RPMI8226 (cell line): ENCODE measurements at regions not wholly inside any gene's neighbourhood (a gene's known extent, or its start where the extent isn't known, plus 50 kb on each side); places are given as distances from the start of the nearest gene placed in this dataset.
"Not testable (repeated sequence)": the region's sequence is repeated elsewhere in the genome, so short reads cannot be mapped to it uniquely, and the experiment has no call there.

Source experiments
- DNase-seq: peaks from one replicate; pipeline ENCODE4 v3.0.0-alpha.2; 2015

DNA sequence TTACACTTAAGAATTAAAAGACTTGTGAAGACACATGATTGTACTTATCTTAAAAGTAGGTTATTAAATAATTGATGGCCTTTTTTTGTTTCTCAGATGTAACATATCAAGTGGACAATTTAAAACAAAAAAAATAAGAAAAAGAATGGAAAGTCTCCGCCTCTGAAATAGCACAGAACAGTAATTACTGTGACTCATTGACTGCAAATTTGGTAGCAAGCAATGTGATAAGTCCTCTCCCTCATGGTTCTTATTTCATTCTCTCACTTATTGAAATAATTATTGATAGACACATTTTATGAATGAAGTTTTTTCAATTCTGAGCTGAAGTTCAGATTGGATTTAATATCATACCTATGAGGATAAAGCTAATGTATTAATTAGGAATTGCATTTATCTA, 717.9 kb upstream of the LUZP2 start:
- no peak for DNase-seq

DNA sequence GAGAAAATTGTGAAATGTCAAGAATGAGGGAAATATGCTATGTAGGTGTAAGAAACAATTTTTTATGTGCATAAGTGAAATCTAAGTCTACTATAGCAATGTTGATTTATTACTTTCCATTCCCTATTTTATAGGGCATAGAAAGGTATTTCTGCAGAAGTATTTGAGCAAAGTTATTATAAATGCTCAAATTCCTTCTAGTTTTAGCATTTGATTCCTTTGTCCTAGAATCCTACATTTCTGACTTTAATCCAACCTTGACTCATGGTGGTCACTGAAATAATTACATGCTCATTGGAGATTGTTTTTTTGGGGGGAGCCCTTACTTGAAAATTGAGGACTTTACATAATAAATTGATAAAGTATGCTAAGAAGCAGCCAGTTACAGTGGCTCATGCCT, 716.6 kb upstream of the LUZP2 start:
- no peak for DNase-seq

DNA sequence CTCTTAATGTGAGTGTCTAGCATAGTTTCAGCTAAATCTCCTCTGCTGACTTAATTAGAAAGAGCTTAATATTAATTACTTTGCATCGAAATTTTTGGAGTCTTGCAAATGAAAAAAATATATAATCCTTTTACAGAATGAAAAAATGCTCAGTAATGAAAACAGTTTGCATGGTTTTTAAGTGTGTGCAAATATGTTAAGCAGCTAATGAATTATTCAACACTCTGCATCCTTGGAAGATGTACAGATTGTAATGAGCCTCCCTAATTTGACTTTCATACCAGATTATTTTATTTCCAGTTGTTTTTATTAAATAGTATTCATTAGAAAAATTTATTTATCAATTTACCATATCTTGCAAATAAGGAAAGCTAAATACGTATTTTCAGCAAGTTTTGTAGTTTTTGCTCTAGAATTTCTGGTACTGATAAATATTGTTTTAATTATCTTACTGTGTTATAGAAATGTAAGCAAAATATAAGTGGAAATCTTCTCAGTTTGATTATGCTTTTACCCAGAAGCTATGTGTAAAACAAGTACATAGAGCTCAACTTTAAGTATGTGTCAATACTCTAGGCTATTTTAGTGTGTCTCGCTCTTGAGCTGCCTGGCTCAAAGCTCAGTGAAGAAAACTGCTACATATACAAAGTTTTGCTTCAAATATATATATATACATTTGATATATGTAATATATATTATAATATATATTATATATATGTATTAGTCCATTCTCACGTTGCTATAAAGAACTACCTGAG, 714.9 kb upstream of the LUZP2 start:
- no peak for DNase-seq

DNA sequence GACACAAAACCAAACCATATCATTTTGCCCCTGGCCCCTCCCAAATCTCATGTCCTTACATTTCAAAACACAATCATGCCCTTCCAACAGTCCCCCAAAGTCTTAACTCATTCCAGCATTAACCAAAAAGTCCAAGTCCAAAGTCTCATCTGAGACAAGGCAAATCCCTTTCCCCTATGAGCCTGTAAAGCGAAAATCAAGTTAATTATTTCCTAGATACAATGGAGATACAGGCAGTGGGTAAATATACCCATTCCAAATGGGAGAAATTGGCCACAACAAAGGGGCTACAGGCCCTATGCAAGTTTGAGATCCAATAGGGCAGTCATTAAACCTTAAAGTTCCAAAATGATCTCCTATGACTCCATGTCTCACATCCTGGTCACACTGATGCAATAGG, 709.9 kb upstream of the LUZP2 start:
- not testable (repeated sequence) for DNase-seq

DNA sequence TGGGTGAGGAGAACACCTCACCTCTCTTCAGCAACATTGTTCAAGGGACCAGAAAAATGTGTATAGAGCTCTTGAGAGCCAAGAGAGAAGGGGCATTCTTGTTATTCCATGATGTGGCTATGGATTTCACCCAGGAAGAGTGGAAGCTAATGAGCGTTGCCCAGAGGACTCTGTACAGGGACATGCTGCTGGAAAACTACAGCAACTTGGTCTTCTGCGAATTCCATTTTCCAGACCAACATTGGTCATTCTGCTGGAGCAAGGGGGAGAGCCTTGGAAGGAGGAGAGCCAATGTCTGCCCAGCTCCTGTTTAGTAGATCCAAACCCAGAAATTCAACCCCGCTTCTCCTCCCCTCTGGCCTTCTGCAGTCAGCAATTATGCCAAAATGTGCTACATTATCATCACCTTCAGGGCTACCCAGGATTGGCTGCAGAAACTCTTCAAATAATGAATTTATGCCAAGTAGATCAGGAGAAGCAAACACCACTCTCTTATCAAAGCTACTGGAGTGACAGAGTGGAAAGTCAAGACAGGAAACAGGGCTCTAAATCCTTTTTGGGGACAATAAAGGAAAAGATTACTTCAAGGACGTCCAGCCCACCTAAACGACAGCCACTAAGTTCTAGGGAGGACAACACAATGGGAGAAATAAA, 707.5 kb upstream of the LUZP2 start:
- no peak for DNase-seq

DNA sequence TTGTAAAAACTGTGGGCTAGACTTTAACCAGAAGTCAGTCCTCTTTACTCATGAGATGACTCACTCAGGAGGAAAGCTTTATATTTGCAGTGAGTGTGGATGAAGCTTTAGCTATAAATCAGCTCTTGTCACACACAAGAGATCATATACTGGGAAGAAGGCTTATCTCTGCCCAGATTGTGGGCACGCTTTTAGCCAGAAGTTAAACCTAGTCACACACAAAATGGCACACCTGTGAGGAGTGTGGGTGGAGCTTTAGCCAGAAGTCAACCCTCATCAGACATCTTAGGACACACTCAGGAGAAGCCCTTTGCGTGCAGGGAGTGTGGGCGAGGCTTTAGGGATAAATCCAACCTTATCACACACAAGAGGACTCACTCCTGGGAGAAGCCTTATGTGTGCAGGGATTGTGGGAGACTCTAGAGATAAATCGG, 706.9 kb upstream of the LUZP2 start:
- no peak for DNase-seq

DNA sequence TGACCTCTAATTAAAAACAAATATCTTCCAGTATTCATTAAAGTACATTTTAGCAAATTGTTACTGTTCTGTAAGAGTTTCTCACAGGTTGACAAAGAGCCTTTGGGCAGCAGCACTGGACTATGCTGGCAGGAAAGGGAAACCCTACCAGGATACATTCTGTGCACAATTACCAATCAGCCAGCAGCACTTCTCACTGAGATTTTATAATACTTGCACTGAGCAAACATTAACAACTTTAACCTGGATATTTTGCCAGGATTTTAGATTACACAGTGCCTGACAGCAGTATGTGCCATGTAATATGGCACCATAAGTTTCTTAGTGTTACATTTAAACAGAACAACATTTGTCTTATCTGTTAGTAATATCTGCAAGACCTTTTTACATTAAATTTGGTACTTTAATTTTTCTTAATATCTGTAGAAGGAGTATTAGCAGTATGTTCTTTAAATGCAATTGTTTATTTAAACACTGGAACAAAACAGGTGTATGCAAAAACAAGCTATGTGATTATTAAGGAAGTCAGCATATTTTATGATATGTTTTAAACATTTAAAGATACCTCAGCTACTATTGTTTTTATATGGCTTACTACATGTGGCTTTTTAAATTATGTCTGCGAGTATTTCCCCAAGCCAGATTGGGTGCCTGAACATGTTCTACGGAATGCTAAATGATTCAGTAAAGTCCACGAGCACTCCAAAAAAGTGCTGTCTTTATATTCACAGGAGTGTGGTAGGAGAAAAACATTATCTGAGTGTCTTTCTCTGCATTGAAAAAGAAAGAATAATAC, 699.0 kb upstream of the LUZP2 start:
- DNase-seq, result no peak

DNA sequence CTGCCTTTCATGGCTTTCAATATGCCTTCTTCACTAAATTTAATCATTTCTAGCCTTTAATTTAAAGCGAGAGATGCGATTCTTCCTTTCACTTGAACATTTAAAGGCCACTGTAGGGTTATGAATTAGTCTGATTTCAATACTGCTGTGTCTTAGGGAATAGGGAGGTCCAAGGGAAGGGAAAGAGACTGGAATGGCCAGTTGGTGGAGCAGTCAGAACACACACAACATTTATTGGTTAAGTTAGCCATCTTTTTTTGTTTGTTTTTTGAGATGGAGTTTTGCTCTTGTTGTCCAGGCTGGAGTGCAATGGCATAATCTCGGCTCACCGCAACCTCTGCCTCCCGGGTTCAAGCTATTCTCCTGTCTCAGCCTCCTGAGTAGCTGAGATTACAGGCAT, 662.5 kb upstream of the LUZP2 start:
- DNase-seq, result not testable (repeated sequence)

DNA sequence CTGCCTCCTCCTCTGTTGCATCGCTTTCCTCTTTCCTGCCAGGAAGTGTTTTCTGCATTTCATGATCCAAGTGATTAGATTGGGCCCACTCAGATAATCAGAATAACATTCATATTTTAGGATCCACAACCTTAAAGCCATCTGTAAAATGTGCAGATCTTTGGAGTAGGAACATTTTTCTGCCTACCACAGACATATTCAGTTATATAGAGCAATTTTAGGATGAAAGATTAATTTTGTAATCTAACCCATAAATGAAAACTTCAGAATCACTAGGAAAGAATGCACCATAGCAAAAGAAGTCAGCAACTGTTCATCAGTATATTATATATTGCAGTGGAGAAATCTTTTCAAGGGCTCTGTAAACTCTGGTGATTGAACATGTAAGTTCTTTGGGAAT, 659.9 kb upstream of the LUZP2 start:
- no peak for DNase-seq

DNA sequence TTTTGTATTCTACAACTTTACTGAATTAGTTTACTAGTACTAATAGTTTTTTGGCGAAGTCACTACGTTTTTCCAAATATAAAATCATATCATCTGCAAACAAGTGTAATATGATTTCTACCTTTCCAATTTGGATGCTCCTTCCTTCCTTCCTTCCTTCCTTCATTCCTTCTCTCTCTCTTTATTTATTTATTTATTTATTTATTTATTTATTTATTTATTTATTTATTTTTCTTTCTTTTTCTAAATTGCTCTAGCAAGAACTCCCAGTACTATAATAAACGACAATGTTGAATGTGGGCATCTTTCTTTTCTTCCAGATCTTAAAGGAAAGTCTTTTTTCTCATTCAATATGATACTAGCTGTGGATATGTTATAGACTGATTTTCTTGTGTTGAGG, 656.0 kb upstream of the LUZP2 start:
- DNase-seq, result no peak

DNA sequence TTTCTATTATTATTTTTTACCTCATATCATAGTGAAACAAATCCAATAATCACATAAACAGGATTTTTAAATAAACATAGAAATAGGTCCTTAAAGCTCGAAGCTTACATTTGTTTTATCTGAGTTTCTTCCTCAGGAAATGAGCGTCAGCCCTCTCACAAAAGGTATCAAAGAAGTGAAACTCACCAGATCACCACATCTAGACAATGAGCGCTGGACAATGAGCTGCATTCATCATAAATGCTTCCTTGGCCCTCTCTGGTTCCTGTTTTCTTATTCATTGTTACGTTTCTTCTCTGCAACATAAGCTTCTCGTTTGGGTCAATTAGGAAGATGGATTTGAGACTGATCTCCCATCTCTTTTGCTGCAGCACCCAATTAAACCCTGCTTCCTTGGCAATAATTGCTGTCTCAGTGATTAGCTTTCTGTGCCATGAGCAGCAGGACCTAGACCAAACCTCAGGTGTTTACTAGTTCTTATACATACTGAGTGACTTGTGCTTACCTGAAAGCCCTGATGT, 649.9 kb upstream of the LUZP2 start:
- DNase-seq, result no peak

DNA sequence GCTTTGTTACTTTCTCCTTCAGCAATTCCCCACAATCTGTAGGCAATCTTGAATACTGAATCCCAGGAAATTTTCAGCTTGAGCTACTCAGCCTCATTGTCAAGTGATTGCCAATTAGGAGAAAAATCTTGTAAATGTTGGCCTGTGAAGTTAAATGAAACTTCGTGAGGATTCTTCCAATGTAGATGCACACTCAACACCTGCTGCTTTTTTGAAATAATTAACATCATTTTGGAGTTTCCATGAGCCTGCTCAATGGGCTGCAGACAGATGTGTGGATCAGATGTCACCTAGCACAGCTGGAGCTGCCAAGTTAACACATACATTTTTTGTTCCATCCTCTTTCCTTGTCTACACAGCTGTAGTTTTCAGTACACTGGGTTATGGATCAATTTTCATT, 645.6 kb upstream of the LUZP2 start:
- DNase-seq, result no peak

DNA sequence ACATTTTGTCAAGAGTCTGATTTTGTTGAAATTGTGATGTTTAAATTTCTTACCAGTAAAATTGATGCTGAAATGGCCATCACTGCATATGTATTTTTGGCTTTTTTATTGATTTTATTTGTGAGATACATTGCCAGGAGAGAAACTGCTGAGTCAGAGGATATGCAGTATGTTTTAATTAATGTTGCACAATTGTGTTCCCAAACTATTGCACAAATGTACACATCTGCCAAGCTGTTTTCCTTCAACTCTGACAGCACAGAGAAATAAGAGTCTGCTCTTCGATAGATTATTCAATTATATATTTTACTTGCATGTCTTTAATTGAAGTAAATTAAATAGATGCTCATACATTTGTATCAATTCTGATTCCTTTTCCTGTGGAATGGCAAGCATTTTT, 640.2 kb upstream of the LUZP2 start:
- no peak for DNase-seq

DNA sequence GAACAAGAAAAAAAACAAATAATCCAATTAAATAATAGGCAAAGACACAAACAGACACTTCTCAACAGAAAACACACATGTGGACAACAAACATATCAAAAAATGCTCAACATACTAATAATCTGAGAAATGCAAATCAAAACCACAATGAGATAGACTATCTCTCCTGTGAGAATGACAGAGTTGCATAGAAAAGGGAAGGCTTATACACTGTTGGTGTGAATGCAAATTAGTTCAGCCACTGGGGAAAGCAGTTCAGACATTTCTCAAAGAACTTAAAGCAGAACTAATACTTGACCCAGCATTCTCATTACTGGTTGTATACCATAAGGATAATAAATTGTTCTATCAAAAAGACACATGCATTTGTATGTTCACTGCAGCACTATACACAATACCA, 637.8 kb upstream of the LUZP2 start:
- DNase-seq, result no peak

DNA sequence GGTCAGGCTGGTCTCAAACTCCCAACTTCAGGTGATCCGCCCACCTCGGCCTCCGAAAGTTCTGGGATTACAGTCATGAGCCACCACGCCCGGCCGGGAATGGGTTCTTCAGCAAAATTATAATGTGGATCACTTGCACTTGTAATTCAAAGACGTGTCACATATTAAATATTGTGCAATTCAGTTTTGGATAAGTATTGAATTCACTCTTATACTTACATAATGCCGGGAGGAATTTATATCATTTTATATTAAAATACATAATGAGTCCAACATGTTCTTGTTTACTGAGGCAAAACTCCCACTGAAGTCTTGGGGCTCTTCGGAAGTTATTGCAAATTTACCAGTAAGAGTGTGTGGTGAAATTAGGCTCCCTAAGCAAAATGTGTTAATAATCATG, 635.2 kb upstream of the LUZP2 start:
- no peak for DNase-seq

DNA sequence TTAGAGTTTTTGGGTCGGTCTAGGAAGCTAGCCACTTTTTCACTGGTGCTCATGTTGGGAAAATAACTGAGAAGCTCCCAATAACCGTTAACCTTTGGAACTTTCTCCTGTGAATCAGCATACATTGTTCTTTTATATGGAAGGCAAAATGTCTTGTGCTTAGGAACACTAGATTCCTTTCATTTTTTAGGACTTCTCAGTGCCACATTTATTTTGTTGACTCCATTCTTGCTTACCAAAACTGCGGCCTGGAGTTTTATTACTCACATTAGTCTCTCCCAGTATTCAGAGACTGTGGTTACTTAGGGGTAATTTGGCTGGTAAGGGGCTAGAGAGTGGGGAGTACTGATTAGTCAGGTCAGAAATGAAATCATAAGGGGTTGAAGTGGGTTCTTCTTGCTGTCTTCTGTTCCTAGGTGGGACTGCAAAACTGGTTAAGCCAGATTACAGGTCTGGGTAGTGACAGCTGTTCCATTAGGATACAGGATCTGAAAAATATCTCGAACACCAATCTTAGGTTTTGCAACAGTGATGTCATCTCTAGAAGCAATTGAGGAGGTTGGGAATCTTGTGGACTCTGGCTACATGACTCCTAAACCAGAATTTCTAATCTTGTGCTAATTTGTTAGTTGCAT, 631.4 kb upstream of the LUZP2 start:
- no peak for DNase-seq

DNA sequence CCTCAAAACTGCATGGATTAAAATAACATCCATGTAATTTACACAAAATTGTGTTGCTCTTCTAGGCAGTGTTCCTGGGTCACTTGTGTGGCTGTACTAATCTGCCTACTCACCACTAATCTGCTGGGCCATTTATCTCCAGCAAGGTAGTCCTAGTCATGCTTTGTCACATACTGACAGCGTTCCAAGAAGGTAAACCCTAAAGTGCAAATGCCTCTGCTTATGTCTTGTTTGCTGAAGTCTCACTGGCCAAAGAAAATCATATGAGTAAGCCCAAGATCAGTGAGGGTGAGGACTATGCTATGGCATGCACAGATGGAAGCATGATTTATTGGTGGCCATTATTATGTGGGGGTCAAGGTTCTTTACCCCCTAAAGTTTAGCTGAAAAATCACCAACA, 630.2 kb upstream of the LUZP2 start:
- no peak for DNase-seq

DNA sequence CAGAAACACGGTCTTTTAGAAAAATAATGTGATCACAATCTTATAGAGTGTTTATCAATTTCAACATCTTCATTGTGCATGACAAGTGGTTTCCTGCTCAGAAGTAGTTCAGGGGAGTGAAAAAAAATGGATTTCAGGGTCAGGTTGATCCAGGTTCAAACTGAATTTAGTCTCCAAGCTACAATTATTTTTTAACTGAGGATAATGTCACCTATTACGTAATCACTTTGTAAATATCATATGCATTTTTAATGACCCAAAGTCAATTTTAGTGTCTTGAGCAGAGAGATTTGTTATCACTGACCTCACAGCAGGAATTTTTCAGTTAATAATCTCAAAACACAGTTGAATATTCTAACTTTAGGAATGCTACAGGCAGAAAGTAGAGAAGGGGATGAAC, 627.2 kb upstream of the LUZP2 start:
- DNase-seq, result no peak

DNA sequence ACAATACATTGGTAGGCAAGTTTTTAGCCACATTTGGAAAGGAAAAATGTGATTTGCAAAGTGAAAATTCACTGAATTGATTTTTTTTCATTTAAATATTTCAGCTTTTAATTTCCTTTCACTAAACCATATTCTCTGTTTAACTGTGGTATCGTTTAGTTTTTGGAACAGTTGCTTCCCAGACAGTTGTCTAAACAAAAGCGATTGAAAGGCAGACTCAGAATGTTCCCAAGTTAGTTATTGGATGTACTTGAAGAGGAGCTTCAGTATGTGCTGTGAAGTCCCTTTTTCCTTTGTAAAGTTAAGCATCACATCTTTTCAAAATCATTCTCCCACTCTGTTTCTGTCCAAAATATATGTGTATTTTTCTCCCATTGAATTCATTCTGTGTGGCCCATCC, 623.4 kb upstream of the LUZP2 start:
- DNase-seq, result no peak

DNA sequence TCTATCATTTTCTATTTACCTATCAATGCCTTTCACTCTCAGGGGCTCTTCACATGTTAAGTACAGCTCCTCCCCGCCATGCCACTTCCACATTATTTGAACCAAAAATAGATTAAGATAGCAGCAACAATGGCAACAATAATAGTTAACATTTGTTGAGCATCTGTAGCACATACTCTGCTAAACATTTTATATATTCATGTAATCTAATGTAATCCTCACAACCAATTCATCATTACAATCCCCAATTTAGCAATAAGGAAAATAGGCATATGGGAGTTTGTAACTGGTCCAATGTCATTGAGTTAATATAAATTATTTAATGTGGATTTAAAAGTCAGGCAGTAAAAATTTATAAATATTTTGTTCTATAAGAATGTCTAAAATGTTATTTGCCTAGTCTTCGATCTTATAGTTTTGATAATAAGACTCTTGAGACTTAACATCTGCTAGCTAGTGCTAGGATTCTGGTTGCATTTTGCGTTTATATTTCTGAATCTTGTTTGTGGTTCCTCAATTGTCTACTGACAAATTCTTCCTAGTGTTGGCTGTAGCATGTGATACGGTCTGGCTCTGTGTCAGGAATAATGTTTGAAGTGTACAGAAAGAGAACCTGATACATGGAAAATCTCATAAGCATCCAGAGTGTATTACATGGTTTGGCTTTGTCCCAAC, 621.5 kb upstream of the LUZP2 start:
- no peak for DNase-seq

DNA sequence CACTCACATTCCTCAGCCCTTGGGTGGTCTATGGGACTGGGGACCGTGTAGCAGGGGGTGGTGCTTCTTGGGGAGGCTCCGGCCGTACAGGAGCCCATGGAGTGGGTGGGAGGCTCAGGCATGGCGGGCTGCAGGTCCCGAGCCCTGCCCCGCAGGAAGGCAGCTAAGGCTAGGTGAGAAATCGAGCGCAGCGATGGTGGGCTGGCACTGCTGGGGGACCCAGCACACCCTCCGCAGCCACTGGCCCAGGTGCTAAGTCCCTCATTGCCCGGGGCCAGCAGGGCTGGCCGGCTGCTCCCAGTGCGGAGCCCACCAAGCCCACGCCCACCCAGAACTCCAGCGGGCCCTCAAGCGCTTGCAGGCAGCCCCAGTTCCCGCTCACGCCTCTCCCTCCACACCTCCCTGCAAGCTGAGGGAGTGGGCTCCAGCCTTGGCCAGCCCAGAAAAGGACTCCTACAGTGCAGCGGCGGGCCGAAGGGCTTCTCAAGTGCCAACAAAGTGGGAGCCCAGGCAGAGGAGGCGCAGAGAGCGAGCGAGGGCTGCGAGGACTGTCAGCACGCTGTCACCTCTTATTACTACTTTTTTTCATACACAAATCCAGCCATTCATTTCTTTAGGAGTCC, 613.3 kb upstream of the LUZP2 start:
- DNase-seq, result not testable (repeated sequence)

DNA sequence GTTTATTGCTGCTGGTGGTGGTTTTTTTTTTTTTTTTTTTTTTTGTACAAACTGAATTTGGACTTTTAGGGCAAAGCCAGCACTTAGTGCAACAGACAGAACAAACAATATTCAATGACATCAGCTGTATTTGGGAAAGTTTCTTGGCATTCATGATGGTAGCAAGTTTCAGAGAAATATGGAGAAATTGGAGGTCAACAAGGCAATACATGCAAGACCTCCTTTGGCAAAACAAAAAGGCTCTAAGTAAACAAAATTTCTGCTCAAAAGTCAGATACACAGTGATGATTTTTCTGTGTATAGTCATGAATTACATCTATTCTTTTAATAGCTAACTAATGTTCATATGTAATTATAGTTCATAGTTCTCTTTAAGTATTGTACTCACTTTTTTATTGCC, 612.5 kb upstream of the LUZP2 start:
- no peak for DNase-seq
